Hepatocyte (in vitro differentiated cells): ENCODE measurements at regions not wholly inside any gene's neighbourhood (a gene's known extent, or its start where the extent isn't known, plus 50 kb on each side); places are given as distances from the start of the nearest gene placed in this dataset.

ENCODE experiments used
- EZH2 ChIP-seq: fragments of 200-600 bp; sonication (generic); IDR thresholded peaks from 2 replicates; pipeline ENCODE4 v1.6.1; 2016; ENCODE audit warnings: antibody characterized with exemption, mild to moderate bottlenecking, borderline replicate concordance
- EZH2phosphoT487 ChIP-seq: fragments of 200-600 bp; sonication (generic); IDR thresholded peaks from one replicate; pipeline ENCODE4 v1.6.1; 2018; ENCODE audit warnings: antibody characterized with exemption, mild to moderate bottlenecking, low read depth, moderate library complexity; ENCODE audit not compliant: unreplicated experiment, severe bottlenecking
- TF ChIP-seq, protein P1 (sequence below): fragments of 200-600 bp; sonication (generic); IDR thresholded peaks from 2 replicates; pipeline ENCODE4 v1.5.1; 2016; ENCODE audit warnings: antibody characterized with exemption, mild to moderate bottlenecking; ENCODE audit not compliant: poor library complexity

DNA sequence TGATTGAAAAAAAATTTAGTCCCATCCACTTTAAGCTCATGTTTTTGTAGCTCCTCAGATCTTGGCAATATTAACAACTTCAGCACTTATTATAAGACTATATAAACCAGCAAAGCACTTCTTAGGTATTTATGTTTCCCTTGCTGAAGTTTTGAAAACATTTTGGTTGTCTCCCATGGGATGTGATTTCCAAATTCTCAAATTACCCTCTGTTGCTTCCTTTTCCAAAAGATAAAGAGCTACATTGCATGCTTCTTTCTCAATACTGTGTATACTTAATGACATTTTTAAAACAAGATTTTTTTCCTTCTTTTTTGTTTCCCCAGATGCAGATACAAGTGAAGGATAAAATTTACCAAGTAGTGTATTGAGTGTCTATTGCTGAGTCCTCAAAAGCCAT is 567.1 kb downstream of the CSNK1G3 start:
- TF ChIP-seq, protein P1, sequence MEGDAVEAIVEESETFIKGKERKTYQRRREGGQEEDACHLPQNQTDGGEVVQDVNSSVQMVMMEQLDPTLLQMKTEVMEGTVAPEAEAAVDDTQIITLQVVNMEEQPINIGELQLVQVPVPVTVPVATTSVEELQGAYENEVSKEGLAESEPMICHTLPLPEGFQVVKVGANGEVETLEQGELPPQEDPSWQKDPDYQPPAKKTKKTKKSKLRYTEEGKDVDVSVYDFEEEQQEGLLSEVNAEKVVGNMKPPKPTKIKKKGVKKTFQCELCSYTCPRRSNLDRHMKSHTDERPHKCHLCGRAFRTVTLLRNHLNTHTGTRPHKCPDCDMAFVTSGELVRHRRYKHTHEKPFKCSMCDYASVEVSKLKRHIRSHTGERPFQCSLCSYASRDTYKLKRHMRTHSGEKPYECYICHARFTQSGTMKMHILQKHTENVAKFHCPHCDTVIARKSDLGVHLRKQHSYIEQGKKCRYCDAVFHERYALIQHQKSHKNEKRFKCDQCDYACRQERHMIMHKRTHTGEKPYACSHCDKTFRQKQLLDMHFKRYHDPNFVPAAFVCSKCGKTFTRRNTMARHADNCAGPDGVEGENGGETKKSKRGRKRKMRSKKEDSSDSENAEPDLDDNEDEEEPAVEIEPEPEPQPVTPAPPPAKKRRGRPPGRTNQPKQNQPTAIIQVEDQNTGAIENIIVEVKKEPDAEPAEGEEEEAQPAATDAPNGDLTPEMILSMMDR = no peak
- TF ChIP-seq EZH2phosphoT487 = no peak
- no peak for TF ChIP-seq EZH2
